ENCODE measurements at regions not wholly inside any gene's neighbourhood (a gene's known extent, or its start where the extent isn't known, plus 50 kb on each side); places are given as distances from the start of the nearest gene placed in this dataset.

- DNase-seq = no peak
Observed at GRCh38 chr2:20913491-20913890, 90.6 kb upstream of the LDAH start.

GRCh38 chr2:20900052-20900636 is 77.2 kb upstream of the LDAH start:
- no peak for DNase-seq

GRCh38 chr2:20897874-20898453 is 75.1 kb upstream of the LDAH start:
- no peak for DNase-seq

- no peak for DNase-seq
Observed at GRCh38 chr2:20897047-20897446, 74.1 kb upstream of the LDAH start.

GRCh38 chr2:20884829-20885228 is 61.9 kb upstream of the LDAH start:
- no peak for DNase-seq

GRCh38 chr2:20882466-20883170 is 59.7 kb upstream of the LDAH start:
- no peak for DNase-seq

- no peak for DNase-seq
Observed at GRCh38 chr2:20880221-20880771, 57.4 kb upstream of the LDAH start.

GRCh38 chr2:20879221-20879620 is 56.3 kb upstream of the LDAH start:
- DNase-seq = no peak

- no peak for DNase-seq
Observed at GRCh38 chr2:20877960-20878359, 55.1 kb upstream of the LDAH start.
